Immature natural killer cell (primary cell): ENCODE measurements at regions not wholly inside any gene's neighbourhood (a gene's known extent, or its start where the extent isn't known, plus 50 kb on each side); places are given as distances from the start of the nearest gene placed in this dataset.
"Not testable (repeated sequence)": the region's sequence is repeated elsewhere in the genome, so short reads cannot be mapped to it uniquely, and the experiment has no call there.

Source experiments
- DNase-seq, 3 donors: peaks; one replicate each; pipeline ENCODE4 v3.0.0; 2022; ENCODE audit warnings: mixed read lengths in 1 of 3
- H3K27ac Mint-ChIP-seq, 6 donors: one replicate each; pipeline ENCODE4 v1.8.0; 2020; ENCODE audit warnings: mixed read lengths in 6 of 6, mild to moderate bottlenecking in 5 of 6, inconsistent platforms in 4 of 6, moderate library complexity in 3 of 6
- H3K27me3 Mint-ChIP-seq, 3 donors: one replicate each; pipeline ENCODE4 v1.8.0; 2020 to 2021; ENCODE audit warnings: low read depth in 3 of 3, mild to moderate bottlenecking in 3 of 3, mixed read lengths in 3 of 3, moderate library complexity in 3 of 3, inconsistent platforms in 1 of 3
- H3K36me3 Mint-ChIP-seq, 3 donors: one replicate each; pipeline ENCODE4 v1.8.0; 2020; ENCODE audit warnings: mixed read lengths in 3 of 3, inconsistent platforms in 2 of 3, mild to moderate bottlenecking in 2 of 3
- H3K4me1 Mint-ChIP-seq, 2 donors: one replicate each; pipeline ENCODE4 v1.8.0; 2020; ENCODE audit warnings: inconsistent platforms in 2 of 2, mild to moderate bottlenecking in 2 of 2, mixed read lengths in 2 of 2, moderate library complexity in 1 of 2
- H3K4me3 Mint-ChIP-seq, 5 donors: one replicate each; pipeline ENCODE4 v1.8.0; 2020; ENCODE audit warnings: mild to moderate bottlenecking in 5 of 5, mixed read lengths in 5 of 5, inconsistent platforms in 3 of 5, moderate library complexity in 3 of 5
- H3K9me3 Mint-ChIP-seq, 6 donors: one replicate each; pipeline ENCODE4 v1.8.0; 2020; ENCODE audit warnings: mild to moderate bottlenecking in 6 of 6, mixed read lengths in 6 of 6, inconsistent platforms in 4 of 6, moderate library complexity in 3 of 6

DNA sequence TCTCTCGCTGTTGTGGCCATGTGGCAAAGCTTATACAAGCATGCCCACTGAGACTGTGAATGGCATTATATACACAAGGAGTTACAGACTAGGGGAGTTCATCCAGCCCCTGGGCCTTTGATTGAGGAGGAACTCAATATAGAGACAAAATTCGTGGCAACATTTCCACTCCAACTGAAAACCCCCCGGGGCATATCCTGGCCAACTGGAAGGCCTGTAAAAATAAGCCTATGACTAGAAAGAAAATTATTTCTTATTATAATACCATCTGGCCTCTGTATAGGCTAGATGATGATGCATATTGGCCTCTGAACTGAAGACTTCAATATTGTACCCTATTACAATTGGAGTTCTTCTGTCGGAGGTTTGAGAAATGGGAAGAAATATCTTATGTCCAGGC is 175.5 kb upstream of the GJE1 start:
- Mint-ChIP-seq H3K9me3 (peaks cover 1 to 31% (median 9%) of the 10 kb centered on the region in 6 donors), H3K4me3 (no peak overlapping the region), H3K4me1 (no peaks in the 10 kb centered on the region), H3K36me3 (peaks cover 0 to 5% (median 3%) of the 10 kb centered on the region in 3 donors), H3K27ac (no peak overlapping the region), H3K27me3 (peaks cover 0 to 2% (median 0%) of the 10 kb centered on the region in 3 donors)
- DNase-seq: no peak

GRCh38 chr6:141956868-141957267 is 175.9 kb upstream of the GJE1 start:
- no peaks in the 10 kb centered on the region for H3K4me1 Mint-ChIP-seq
- H3K36me3 Mint-ChIP-seq: peaks cover 0 to 6% (median 5%) of the 10 kb centered on the region in 3 donors
- H3K27me3 Mint-ChIP-seq: peaks cover 0 to 2% (median 0%) of the 10 kb centered on the region in 3 donors
- H3K27ac Mint-ChIP-seq: no peak overlapping the region
- peaks cover 1 to 35% (median 12%) of the 10 kb centered on the region in 6 donors for H3K9me3 Mint-ChIP-seq
- no peak for DNase-seq
- no peak overlapping the region for H3K4me3 Mint-ChIP-seq

DNA sequence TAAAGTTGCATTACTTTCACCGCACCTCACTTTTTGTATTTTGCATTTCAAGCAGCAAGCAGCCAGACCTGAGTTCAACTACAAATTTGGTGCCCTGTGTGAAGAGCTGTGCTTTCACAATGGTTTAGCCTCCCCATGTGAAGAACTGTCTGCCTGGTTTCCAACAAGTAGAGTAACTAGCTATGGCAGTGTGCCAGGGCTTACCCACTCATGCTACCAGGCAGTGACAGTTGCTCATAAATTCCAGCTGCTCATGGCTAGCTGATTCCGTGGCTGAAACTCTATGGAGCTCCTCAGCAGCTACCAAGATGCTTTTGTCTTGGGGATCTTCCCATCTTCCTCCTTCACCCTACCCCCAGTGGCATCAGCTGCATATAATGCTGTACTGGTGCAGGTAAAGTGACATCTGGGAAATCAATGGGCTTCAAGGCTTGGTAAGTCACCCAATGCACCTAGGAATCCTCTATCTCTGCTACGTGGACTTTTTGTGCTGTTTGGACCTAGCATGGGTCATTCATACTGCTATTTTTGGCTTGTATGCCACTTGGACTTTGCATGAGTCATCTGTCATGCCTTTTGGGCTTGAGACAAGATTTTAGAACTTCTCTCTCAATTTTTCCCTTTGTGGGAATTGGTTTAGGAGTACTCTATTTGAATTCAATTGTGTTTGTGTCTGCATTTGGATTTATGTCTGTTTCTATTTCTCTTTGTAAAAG is 176.5 kb upstream of the GJE1 start:
- Mint-ChIP-seq H3K36me3 (peaks cover 0 to 6% (median 5%) of the 10 kb centered on the region in 3 donors), H3K27ac (no peak overlapping the region), H3K9me3 (peaks cover 5 to 41% (median 12%) of the 10 kb centered on the region in 6 donors), H3K27me3 (no peaks in the 10 kb centered on the region), H3K4me1 (no peaks in the 10 kb centered on the region), H3K4me3 (no peak overlapping the region)
- DNase-seq: no peak

- Mint-ChIP-seq H3K9me3 (peaks cover 6 to 36% (median 11%) of the 10 kb centered on the region in 6 donors), H3K4me1 (no peaks in the 10 kb centered on the region), H3K27me3 (no peaks in the 10 kb centered on the region), H3K27ac (no peak overlapping the region), H3K36me3 (peaks cover 0 to 6% (median 5%) of the 10 kb centered on the region in 3 donors), H3K4me3 (no peak overlapping the region)
- no peak for DNase-seq
These were observed 179.7 kb upstream of the GJE1 start for GRCh38 chr6:141953072-141953471.

DNA sequence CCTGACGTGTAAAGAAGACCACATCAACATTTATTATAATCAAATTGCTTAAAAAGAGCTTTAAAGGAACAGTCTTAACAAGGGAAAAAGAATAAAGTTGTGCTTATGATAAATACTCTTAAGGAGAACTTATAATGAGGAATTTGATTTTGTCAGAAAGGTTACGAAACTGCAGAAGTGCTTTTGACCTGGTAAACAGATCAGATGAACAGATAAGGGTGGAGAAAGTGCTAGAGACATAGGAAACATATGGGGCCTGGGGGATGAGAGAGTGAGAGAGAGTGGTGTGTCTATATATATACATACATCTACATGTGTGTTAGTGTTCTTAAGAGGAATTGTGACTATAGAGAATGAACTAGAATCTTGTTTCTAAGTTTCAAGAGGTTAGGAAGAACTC is 186.2 kb upstream of the GJE1 start:
- DNase-seq: no peak
- Mint-ChIP-seq H3K4me1 (no peaks in the 10 kb centered on the region), H3K9me3 (peaks cover 6 to 34% (median 20%) of the 10 kb centered on the region in 6 donors)

DNA sequence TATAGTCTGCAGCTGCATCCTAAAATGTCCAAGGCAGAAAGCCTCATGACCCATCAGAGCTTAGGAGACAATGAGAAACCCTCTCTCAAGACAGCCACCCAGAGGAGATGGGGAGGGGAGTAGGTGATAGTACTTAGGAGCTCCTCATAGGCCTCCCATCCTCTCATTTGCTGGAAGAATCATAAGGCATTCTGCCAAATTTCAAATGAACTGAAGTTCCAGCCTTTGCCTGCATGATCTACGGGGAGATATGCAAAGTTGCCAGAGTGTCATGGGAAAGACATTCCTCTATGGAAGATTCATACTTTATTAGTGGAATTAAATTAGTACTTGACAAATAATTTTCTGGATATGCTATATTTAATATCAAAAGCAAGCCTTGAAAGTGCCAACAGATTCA is 194.1 kb upstream of the GJE1 start:
- no peak for DNase-seq
- peaks cover 0 to 6% (median 2%) of the 10 kb centered on the region in 3 donors for H3K27me3 Mint-ChIP-seq
- H3K4me1 Mint-ChIP-seq: no peaks in the 10 kb centered on the region
- H3K4me3 Mint-ChIP-seq: no peak overlapping the region
- no peak overlapping the region for H3K27ac Mint-ChIP-seq
- H3K9me3 Mint-ChIP-seq: peaks cover 7 to 24% (median 19%) of the 10 kb centered on the region in 6 donors
- H3K36me3 Mint-ChIP-seq: peaks cover 0 to 4% (median 3%) of the 10 kb centered on the region in 3 donors

More for the DNA sequence above, 186.2 kb upstream of the GJE1 start:
- Mint-ChIP-seq H3K4me3 (no peak overlapping the region), H3K36me3 (peaks cover 0 to 7% (median 6%) of the 10 kb centered on the region in 3 donors), H3K27me3 (peaks cover 0 to 2% (median 2%) of the 10 kb centered on the region in 3 donors), H3K27ac (no peak overlapping the region)

- Mint-ChIP-seq H3K9me3 (peaks cover 0 to 3% (median under 1%) of the 10 kb centered on the region in 6 donors), H3K4me1 (no peaks in the 10 kb centered on the region), H3K27ac (no peak overlapping the region), H3K4me3 (no peak overlapping the region), H3K36me3 (no peaks in the 10 kb centered on the region), H3K27me3 (peaks cover 0 to 4% (median 0%) of the 10 kb centered on the region in 3 donors)
- DNase-seq: no peak
These were observed 200.0 kb upstream of the GJE1 start for GRCh38 chr6:141932685-141933084.

DNA sequence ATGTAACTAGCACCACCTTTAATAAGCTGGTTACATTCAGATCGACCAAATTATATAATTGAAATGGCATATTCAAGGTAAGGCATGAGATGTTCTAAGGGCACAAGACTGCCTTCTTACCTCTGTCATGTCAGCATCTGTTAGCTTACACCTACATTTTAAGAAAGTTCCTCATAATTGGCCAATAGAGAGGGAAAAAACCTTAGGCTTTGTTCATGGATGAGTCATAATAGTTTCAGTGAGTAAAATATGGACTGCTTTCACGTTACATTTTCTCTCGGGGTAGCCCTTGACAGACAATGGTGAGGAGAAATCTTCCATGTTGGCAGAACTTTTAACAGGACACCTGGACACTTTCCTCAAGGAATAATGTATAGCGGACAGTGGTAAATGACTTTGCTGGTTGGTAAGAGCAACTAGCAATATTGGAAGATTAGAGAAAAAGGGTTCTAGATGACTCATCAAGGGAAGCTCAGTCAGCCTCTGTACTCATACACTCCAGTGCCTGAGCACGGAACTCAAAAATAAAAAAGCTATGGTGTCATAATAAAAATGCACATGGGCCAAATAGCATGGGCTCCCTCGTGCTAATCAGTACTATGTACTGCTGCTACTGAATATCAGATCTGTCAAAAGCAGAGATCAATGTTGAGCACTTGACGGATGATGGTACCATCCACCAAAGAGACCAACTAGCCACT is 206.4 kb upstream of the GJE1 start:
- H3K27me3 Mint-ChIP-seq, H3K27ac Mint-ChIP-seq, H3K4me1 Mint-ChIP-seq, H3K9me3 Mint-ChIP-seq, H3K4me3 Mint-ChIP-seq, H3K36me3 Mint-ChIP-seq, DNase-seq: not testable (repeated sequence)

GRCh38 chr6:141925001-141925400 is 207.7 kb upstream of the GJE1 start:
- peaks cover 0 to 8% (median 3%) of the 10 kb centered on the region in 6 donors for H3K9me3 Mint-ChIP-seq
- no peaks in the 10 kb centered on the region for H3K27me3 Mint-ChIP-seq

DNA sequence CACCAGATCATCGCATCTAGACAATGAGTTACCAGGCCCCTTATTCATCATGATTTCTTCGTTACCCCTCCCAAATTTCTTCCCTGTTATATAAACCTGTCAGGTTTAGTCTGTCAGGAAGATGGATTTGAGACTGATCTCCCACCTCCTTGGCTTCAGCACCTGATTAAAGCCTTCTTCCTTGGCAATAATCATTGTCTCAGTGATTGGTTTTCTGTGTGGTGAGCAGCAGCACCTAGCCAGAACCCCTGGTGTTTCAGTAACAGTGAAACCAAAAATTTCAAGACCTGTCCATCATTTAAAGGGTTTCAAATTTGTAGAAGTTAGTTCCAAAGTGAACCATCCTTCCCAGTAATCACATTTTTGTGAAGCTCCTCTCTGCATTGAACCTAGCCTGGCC is 209.8 kb upstream of the GJE1 start:
- Mint-ChIP-seq H3K27me3 (no peaks in the 10 kb centered on the region), H3K36me3 (no peaks in the 10 kb centered on the region), H3K4me3 (no peak overlapping the region), H3K4me1 (no peaks in the 10 kb centered on the region), H3K9me3 (peaks cover 0 to 8% (median 2%) of the 10 kb centered on the region in 6 donors), H3K27ac (no peak overlapping the region)
- no peak for DNase-seq

More at GRCh38 chr6:141925001-141925400, 207.7 kb upstream of the GJE1 start:
- H3K36me3 Mint-ChIP-seq: no peaks in the 10 kb centered on the region
- no peak overlapping the region for H3K4me3 Mint-ChIP-seq
- no peaks in the 10 kb centered on the region for H3K4me1 Mint-ChIP-seq
- no peak for DNase-seq
- no peak overlapping the region for H3K27ac Mint-ChIP-seq

DNA sequence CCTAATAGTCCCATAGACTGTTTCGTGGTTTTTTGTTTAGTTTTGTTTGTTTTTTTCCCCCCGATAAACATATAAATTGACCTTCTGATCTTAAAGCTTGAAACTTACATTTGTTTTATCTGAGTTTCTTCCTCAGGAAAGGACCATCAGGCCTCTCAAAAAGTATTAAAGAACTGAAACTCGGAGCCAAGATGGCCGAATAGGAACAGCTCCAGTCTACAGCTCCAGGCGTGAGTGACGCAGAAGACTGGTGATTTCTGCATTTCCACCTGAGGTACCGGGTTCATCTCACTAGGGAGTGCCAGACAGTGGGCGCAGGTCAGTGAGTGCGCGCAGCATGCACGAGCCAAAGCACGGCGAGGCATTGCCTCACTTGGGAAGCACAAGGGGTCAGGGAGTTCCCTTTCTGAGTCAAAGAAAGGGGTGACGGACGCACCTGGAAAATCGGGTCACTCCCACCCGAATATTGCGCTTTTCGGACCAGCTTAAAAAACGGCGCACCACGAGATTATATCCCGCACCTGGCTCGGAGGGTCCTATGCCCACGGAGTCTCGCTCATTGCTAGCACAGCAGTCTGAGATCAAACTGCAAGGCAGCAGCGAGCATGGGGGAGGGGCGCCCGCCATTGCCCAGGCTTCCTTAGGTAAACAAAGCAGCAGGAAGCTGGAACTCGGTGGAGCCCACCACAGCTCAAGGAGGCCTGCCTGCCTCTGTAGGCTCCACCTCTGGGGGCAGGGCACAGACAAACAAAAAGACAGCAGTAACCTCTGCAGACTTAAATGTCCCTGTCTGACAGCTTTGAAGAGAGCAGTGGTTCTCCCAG is 215.8 kb upstream of the GJE1 start:
- DNase-seq, H3K9me3 Mint-ChIP-seq, H3K36me3 Mint-ChIP-seq, H3K27ac Mint-ChIP-seq, H3K27me3 Mint-ChIP-seq, H3K4me3 Mint-ChIP-seq, H3K4me1 Mint-ChIP-seq: not testable (repeated sequence)

- no peak overlapping the region for H3K4me3 Mint-ChIP-seq
- H3K27me3 Mint-ChIP-seq: no peaks in the 10 kb centered on the region
- no peak overlapping the region for H3K27ac Mint-ChIP-seq
- H3K36me3 Mint-ChIP-seq: no peaks in the 10 kb centered on the region
- no peak for DNase-seq
- H3K9me3 Mint-ChIP-seq: peaks cover 0 to 4% (median 0%) of the 10 kb centered on the region in 6 donors
- H3K4me1 Mint-ChIP-seq: no peaks in the 10 kb centered on the region
These were observed 218.1 kb upstream of the GJE1 start for GRCh38 chr6:141914646-141915045.

- peaks cover 0 to 1% (median 0%) of the 10 kb centered on the region in 6 donors for H3K9me3 Mint-ChIP-seq
- no peaks in the 10 kb centered on the region for H3K4me1 Mint-ChIP-seq
- DNase-seq: no peak
- H3K27ac Mint-ChIP-seq: no peak overlapping the region
- H3K36me3 Mint-ChIP-seq: no peaks in the 10 kb centered on the region
- no peak overlapping the region for H3K4me3 Mint-ChIP-seq
- peaks cover 0 to 2% (median 0%) of the 10 kb centered on the region in 3 donors for H3K27me3 Mint-ChIP-seq
These were observed 226.1 kb upstream of the GJE1 start for GRCh38 chr6:141906569-141907080.
